SK-N-MC (cell line): ENCODE measurements at regions not wholly inside any gene's neighbourhood (a gene's known extent, or its start where the extent isn't known, plus 50 kb on each side); places are given as distances from the start of the nearest gene placed in this dataset.

ENCODE experiments used
- DNase-seq: peaks from one replicate; pipeline ENCODE4 v3.0.0-alpha.2; 2011; ENCODE audit warnings: low read depth, low spot score
- H3K27ac ChIP-seq: fragments of 200-600 bp; sonication (generic); 2 replicates; pipeline ENCODE4 v1.5.1; 2016; ENCODE audit warnings: mixed run types
- H3K36me3 ChIP-seq: fragments of 200-600 bp; sonication (generic); 2 replicates; pipeline ENCODE4 v1.6.1; 2017; ENCODE audit warnings: antibody characterized with exemption, low read length, mixed read lengths; ENCODE audit not compliant: insufficient read depth
- H3K4me3 ChIP-seq: fragments of 200-600 bp; sonication (generic); 2 replicates; pipeline ENCODE4 v1.5.1; 2016
- H3K9ac ChIP-seq: fragments of 200-600 bp; sonication (generic); 2 replicates; pipeline ENCODE4 v1.8.0; 2017; ENCODE audit warnings: mixed run types, mixed read lengths; ENCODE audit not compliant: insufficient read length
- H3K9me3 ChIP-seq: fragments of 200-600 bp; sonication (generic); 2 replicates; pipeline ENCODE4 v1.6.1; 2017; ENCODE audit warnings: low read depth, mild to moderate bottlenecking, antibody characterized with exemption, low read length, moderate library complexity, mixed read lengths
- EZH2 ChIP-seq: fragments of 200-600 bp; sonication (generic); IDR thresholded peaks from one replicate; pipeline ENCODE4 v1.6.1; 2017; ENCODE audit warnings: antibody characterized with exemption
- FOXP2 ChIP-seq: optimal IDR thresholded peaks from 2 replicates; pipeline ENCODE3; 2011; ENCODE audit warnings: mild to moderate bottlenecking, moderate library complexity; ENCODE audit not compliant: insufficient read depth; ENCODE audit errors: extremely low read length, control extremely low read depth
- POLR2AphosphoS5 ChIP-seq: IDR thresholded peaks from 2 replicates; pipeline ENCODE4 v1.6.1; 2012; ENCODE audit warnings: mild to moderate bottlenecking, low read depth, low read length, borderline replicate concordance

DNA sequence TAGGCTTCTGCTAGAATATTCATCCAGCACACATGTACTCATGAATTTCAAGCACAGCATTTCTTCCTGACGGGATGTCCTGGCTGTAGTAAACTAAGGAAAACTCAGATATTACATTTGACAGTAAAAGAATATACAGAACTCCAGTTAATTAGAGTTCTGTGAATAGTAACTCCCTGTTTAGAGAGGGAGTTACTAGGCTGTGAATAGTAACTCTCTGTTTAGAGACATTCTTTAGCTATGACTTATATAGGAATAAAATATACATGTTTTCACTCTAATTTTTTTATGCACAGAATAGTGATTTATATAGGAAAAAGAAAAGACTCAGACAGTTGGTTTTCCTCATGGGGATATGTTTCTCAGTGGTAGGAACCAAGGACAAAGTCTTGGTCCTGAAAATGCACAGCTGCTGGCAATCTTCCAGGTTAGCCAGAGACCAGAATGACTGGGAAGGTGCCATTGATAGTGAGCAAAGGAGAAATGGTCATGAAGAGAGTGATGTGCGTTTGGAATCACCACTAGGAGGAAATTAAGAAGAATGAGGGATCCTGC lies 480.7 kb upstream of the THBS1 start:
- DNase-seq: no peak
- TF ChIP-seq EZH2 (no peak), FOXP2 (no peak), POLR2AphosphoS5 (no peak)
- Histone ChIP-seq H3K36me3 (no peaks in the 10 kb centered on the region), H3K4me3 (no peak overlapping the region), H3K9me3 (no peaks in the 10 kb centered on the region), H3K9ac (no peak overlapping the region), H3K27ac (no peak overlapping the region)

- Histone ChIP-seq H3K4me3 (no peak overlapping the region), H3K9ac (no peak overlapping the region), H3K9me3 (no peaks in the 10 kb centered on the region), H3K27ac (no peak overlapping the region), H3K36me3 (no peaks in the 10 kb centered on the region)
- no peak for DNase-seq
- TF ChIP-seq POLR2AphosphoS5: no peak
- TF ChIP-seq FOXP2: no peak
- no peak for TF ChIP-seq EZH2
Measured at GRCh38 chr15:39102431-39102830, 478.4 kb upstream of the THBS1 start.

DNA sequence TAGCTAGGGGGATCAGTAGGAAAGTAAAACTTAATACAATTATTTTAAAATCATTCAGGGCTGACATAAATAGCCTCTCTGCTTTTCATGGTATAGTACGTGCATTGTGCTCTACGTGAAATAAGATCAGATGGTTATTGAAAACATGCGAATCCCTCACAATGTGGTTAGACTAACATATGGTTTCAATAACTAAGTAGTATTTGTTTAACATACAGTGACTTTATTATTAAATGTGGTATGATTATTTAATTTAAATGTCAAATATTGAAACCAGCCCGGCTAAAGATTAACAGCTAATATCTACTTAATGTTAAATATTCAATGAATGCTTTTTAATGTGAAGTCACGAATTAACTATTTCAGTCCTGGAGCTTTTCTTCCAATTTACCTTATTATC lies 473.9 kb upstream of the THBS1 start:
- TF ChIP-seq POLR2AphosphoS5: no peak
- no peak for TF ChIP-seq FOXP2
- no peak for TF ChIP-seq EZH2
- Histone ChIP-seq H3K4me3 (no peak overlapping the region), H3K27ac (no peak overlapping the region), H3K9ac (no peak overlapping the region), H3K36me3 (no peaks in the 10 kb centered on the region), H3K9me3 (no peaks in the 10 kb centered on the region)
- DNase-seq: no peak

- Histone ChIP-seq H3K4me3 (no peak overlapping the region), H3K9me3 (no peaks in the 10 kb centered on the region), H3K36me3 (no peaks in the 10 kb centered on the region), H3K27ac (no peak overlapping the region), H3K9ac (no peak overlapping the region)
- DNase-seq: no peak
- no peak for TF ChIP-seq POLR2AphosphoS5
- TF ChIP-seq EZH2: no peak
- TF ChIP-seq FOXP2: no peak
Measured at GRCh38 chr15:39108021-39108420, 472.9 kb upstream of the THBS1 start.

DNA sequence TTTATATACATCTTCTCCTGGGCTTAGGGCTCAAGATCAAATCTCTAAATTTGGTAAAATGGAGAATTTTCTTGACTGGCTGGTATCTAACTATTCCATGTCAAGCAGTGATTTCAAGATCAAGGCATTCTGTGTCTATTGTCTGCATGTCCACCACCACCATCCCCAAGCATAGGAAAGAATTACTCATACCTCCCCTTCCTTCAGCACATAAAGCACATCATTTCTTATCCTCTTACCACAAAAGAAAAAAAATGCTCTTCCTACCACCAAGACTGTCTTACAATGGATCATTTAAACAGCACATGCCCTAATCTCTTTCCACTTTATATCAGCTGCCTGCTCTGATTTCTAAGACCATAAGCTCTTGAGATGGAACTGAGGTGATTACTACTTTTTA lies 470.5 kb upstream of the THBS1 start:
- Histone ChIP-seq H3K9ac (no peak overlapping the region), H3K4me3 (no peak overlapping the region), H3K36me3 (no peaks in the 10 kb centered on the region), H3K9me3 (no peaks in the 10 kb centered on the region), H3K27ac (no peak overlapping the region)
- no peak for DNase-seq
- no peak for TF ChIP-seq FOXP2
- no peak for TF ChIP-seq EZH2
- no peak for TF ChIP-seq POLR2AphosphoS5

GRCh38 chr15:39110746-39111145 lies 470.1 kb upstream of the THBS1 start:
- H3K36me3 ChIP-seq: no peaks in the 10 kb centered on the region
- no peak overlapping the region for H3K4me3 ChIP-seq
- no peak for DNase-seq
- TF ChIP-seq EZH2 (no peak), POLR2AphosphoS5 (no peak), FOXP2 (no peak)
- no peak overlapping the region for H3K9ac ChIP-seq
- no peaks in the 10 kb centered on the region for H3K9me3 ChIP-seq
- H3K27ac ChIP-seq: no peak overlapping the region

- Histone ChIP-seq H3K4me3 (no peak overlapping the region), H3K27ac (no peak overlapping the region), H3K9ac (no peak overlapping the region), H3K36me3 (no peaks in the 10 kb centered on the region), H3K9me3 (no peaks in the 10 kb centered on the region)
- TF ChIP-seq EZH2 (no peak), FOXP2 (no peak), POLR2AphosphoS5 (no peak)
- DNase-seq: no peak
Measured at GRCh38 chr15:39113741-39114140, 467.1 kb upstream of the THBS1 start.

- Histone ChIP-seq H3K9me3 (no peaks in the 10 kb centered on the region), H3K4me3 (no peak overlapping the region), H3K36me3 (no peaks in the 10 kb centered on the region), H3K27ac (no peak overlapping the region), H3K9ac (no peak overlapping the region)
- DNase-seq: no peak
- TF ChIP-seq FOXP2: no peak
- no peak for TF ChIP-seq POLR2AphosphoS5
- no peak for TF ChIP-seq EZH2
Measured at GRCh38 chr15:39114690-39115378, 466.0 kb upstream of the THBS1 start.
